HFF-Myc (cell line): ENCODE measurements at regions not wholly inside any gene's neighbourhood (a gene's known extent, or its start where the extent isn't known, plus 50 kb on each side); places are given as distances from the start of the nearest gene placed in this dataset.

ENCODE experiments used
- DNase-seq: peaks from one replicate; pipeline ENCODE4 v3.0.0-alpha.2; 2011; ENCODE audit warnings: low read depth; ENCODE audit errors: extremely low read depth
- H3K4me3 ChIP-seq: replicated peaks from 2 replicates; pipeline ENCODE4 v1.5.1; 2011; ENCODE audit warnings: low read depth, mild to moderate bottlenecking, control low read depth, low read length
- CTCF ChIP-seq: IDR thresholded peaks from 2 replicates; pipeline ENCODE4 v1.5.1; 2012; ENCODE audit warnings: mild to moderate bottlenecking, low read depth, low read length, control low read depth; ENCODE audit errors: missing control alignments

GRCh38 chr5:51104556-51104955 lies 278.7 kb upstream of the ISL1 start:
- no peak for TF ChIP-seq CTCF
- no peak overlapping the region for H3K4me3 ChIP-seq
- DNase-seq, result no peak

GRCh38 chr5:51109786-51110410 lies 273.4 kb upstream of the ISL1 start:
- no peak overlapping the region for H3K4me3 ChIP-seq
- no peak for TF ChIP-seq CTCF
- DNase-seq, result no peak

- no peak overlapping the region for H3K4me3 ChIP-seq
- no peak for TF ChIP-seq CTCF
- DNase-seq, result no peak
Measured at GRCh38 chr5:51131266-51131665, 252.0 kb upstream of the ISL1 start.

- DNase-seq, result no peak
- no peak overlapping the region for H3K4me3 ChIP-seq
- TF ChIP-seq CTCF, result no peak
Measured at GRCh38 chr5:51138164-51138563, 245.1 kb upstream of the ISL1 start.

- TF ChIP-seq CTCF, result no peak
- no peak overlapping the region for H3K4me3 ChIP-seq
- DNase-seq, result no peak
Measured at GRCh38 chr5:51148437-51148836, 234.8 kb upstream of the ISL1 start.

GRCh38 chr5:51156222-51156621 lies 227.0 kb upstream of the ISL1 start:
- H3K4me3 ChIP-seq, result no peak overlapping the region
- DNase-seq, result no peak
- TF ChIP-seq CTCF, result no peak

GRCh38 chr5:51156838-51157237 lies 226.4 kb upstream of the ISL1 start:
- DNase-seq, result no peak
- H3K4me3 ChIP-seq, result no peak overlapping the region
- no peak for TF ChIP-seq CTCF
